GM12878 (cell line): ENCODE measurements at regions not wholly inside any gene's neighbourhood (a gene's known extent, or its start where the extent isn't known, plus 50 kb on each side); places are given as distances from the start of the nearest gene placed in this dataset.

Source experiments
- ATAC-seq: fragments of 200-7000 bp; cut with Tn5 transposase; 3 replicates; pipeline ENCODE4 v1.9.1; 2020; ENCODE audit warnings: mild to moderate bottlenecking, moderate library complexity
- BruUV-seq: library from RNA; stranded (reverse); fragments of 400-500 nt; replicated peaks from 2 replicates; lab custom pipeline; 2021; lab: Mats Ljungman, UMichigan
- CTCF ChIA-PET: fragments of 300-600 bp; sonication (Branson Sonifier 250); formaldehyde crosslinking; extraction: SDS; loops from one replicate; lab custom pipeline; 2021; ENCODE audit warnings: inconsistent platforms; lab: Yijun Ruan, JAX
- POLR2A ChIA-PET: fragments of 350-600 bp; formaldehyde crosslinking; extraction: SDS; loops from one replicate; lab custom pipeline; 2021; ENCODE audit warnings: inconsistent platforms; lab: Charles Lee
- RAD21 ChIA-PET: fragments of 300-600 bp; sonication (Branson Sonifier 250); formaldehyde crosslinking; loops from one replicate; lab custom pipeline; 2023; ENCODE audit warnings: antibody characterized with exemption; ENCODE audit not compliant: unreplicated experiment; lab: Charles Lee
- SMC1A ChIA-PET: fragments of 300-600 bp; sonication (Branson Sonifier 250); formaldehyde crosslinking; loops from one replicate; lab custom pipeline; 2023; ENCODE audit not compliant: unreplicated experiment, uncharacterized antibody; lab: Charles Lee
- DNase-seq: peaks from one replicate; pipeline ENCODE4 v3.0.0-alpha.2; 2011; ENCODE audit warnings: low read depth, low spot score
- FAIRE-seq: peaks from 3 replicates; lab custom pipeline; 2011; peaks lifted over from hg19 to GRCh38; lab: Jason Lieb, UNC
- H2AFZ ChIP-seq: 2 replicates; pipeline ENCODE4 v1.6.0; 2011; ENCODE audit warnings: low read depth, low read length, control low read depth; ENCODE audit not compliant: control insufficient read depth
- H3K27ac ChIP-seq: 2 replicates; pipeline ENCODE4 v1.5.1; 2011; ENCODE audit warnings: control low read depth; ENCODE audit not compliant: control insufficient read depth, insufficient read depth
- H3K27me3 ChIP-seq, 2 experiments: replicated peaks in 1 of 2; 2 replicates each; pipeline versions ENCODE4 v1.6.0 to v1.6.1; 2011; ENCODE audit warnings: low read length in 1 of 2; ENCODE audit not compliant: control insufficient read depth in 2 of 2, insufficient read depth in 2 of 2
- H3K36me3 ChIP-seq, 2 experiments: 2 replicates each; pipeline ENCODE4 v1.5.1; 2011; ENCODE audit warnings: low read length in 1 of 2; ENCODE audit not compliant: control insufficient read depth in 2 of 2, insufficient read depth in 2 of 2
- H3K4me1 ChIP-seq: 2 replicates; pipeline ENCODE4 v1.6.1; 2011; ENCODE audit warnings: mild to moderate bottlenecking, low read length, moderate library complexity, mixed read lengths; ENCODE audit not compliant: control insufficient read depth, insufficient read depth
- H3K4me2 ChIP-seq: 2 replicates; pipeline ENCODE4 v1.6.0; 2011; ENCODE audit warnings: control low read depth; ENCODE audit not compliant: control insufficient read depth, insufficient read depth
- H3K4me3 ChIP-seq: fragments of 200-600 bp; sonication (generic); 2 replicates; pipeline ENCODE4 v1.5.1; 2016
- H3K79me2 ChIP-seq: 2 replicates; pipeline ENCODE4 v1.6.0; 2011; ENCODE audit warnings: low read length; ENCODE audit not compliant: control insufficient read depth, insufficient read depth
- H3K9ac ChIP-seq: 2 replicates; pipeline ENCODE4 v1.8.0; 2011; ENCODE audit warnings: low read length, control low read depth, mixed read lengths; ENCODE audit not compliant: control insufficient read depth, insufficient read depth
- H3K9me3 ChIP-seq: replicated peaks from 3 replicates; pipeline ENCODE4 v1.5.1; 2011; ENCODE audit warnings: mild to moderate bottlenecking, low read length; ENCODE audit not compliant: control insufficient read depth, insufficient read depth
- H4K20me1 ChIP-seq: 2 replicates; pipeline ENCODE4 v1.6.0; 2011; ENCODE audit not compliant: control insufficient read depth, insufficient read depth
- WGBS: methylation state at CpG from one replicate; pipeline ENCODE4 v1.1.6; 2016; ENCODE audit warnings: low lambda C conversion rate; ENCODE audit not compliant: insufficient replicate concordance, insufficient coverage; ENCODE audit errors: missing lambda C conversion rate; 5-methylcytosine and 5-hydroxymethylcytosine counted together
- in situ Hi-C: fragments of 300-500 bp; cut with MboI; formaldehyde crosslinking; loops from 9 replicates; pipeline ENCODE4 v1.14.3; 2018; ENCODE audit warnings: mixed read lengths
- intact Hi-C: fragments of 100-400 bp; cut with micrococcal nuclease; formaldehyde crosslinking; loops from one replicate; pipeline ENCODE4 v1.14.2; 2022; ENCODE audit not compliant: unreplicated experiment
- TF ChIP-seq, protein P1 (sequence below): IDR thresholded peaks from 2 replicates; pipeline ENCODE4 v1.6.1; 2012; ENCODE audit warnings: low read depth, low read length, improper control_type of control experiment
- TF ChIP-seq, protein P2 (sequence below): fragments of 450-650 bp; IDR thresholded peaks from 2 replicates; pipeline ENCODE4 v1.6.1; 2017; ENCODE audit warnings: mild to moderate bottlenecking, moderate library complexity
- TF ChIP-seq, protein P3 (sequence below): IDR thresholded peaks from 2 replicates; pipeline ENCODE4 v1.6.1; 2012; ENCODE audit warnings: low read depth, low read length, improper control_type of control experiment

DNA sequence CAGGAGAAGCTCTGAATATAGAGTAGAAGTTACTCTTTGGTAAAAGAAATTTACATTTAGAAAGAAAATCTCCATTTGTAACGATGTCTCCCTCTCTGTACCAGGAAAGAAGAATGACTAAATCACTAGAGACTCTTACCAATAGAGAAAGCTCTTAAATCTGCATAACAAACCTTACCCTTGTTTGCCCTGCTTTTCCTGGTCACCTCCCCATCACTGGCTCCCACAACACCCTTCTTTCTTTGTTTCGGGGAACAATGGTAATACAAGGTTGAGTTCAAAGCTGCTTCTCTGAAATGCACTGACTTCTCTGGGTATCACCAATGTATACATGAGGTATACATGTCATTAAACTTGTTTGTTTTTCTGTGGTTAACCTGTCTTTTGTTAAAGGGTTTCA lies 351.1 kb upstream of the FLRT2 start (continued):
- TF ChIP-seq, protein P1, sequence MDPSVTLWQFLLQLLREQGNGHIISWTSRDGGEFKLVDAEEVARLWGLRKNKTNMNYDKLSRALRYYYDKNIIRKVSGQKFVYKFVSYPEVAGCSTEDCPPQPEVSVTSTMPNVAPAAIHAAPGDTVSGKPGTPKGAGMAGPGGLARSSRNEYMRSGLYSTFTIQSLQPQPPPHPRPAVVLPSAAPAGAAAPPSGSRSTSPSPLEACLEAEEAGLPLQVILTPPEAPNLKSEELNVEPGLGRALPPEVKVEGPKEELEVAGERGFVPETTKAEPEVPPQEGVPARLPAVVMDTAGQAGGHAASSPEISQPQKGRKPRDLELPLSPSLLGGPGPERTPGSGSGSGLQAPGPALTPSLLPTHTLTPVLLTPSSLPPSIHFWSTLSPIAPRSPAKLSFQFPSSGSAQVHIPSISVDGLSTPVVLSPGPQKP, result no peak

DNA sequence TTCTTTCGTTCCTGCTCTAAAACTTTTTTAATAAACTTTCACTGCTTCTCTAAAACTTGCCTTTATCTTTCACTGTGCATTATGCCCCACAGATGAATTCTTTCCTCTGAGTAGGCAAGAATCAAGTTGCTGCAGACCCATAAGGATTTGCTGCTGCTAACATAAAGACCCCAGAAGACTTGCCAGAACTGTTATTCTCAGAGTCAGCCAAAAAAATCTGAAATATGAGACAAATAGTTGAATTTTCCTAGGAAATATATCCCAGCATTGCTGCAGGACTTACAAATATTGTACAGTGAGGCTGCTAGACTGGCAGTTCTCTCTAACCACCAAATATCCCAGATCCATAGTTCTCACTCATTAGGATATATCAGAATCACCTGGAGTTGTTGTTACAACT lies 349.1 kb upstream of the FLRT2 start:
- no peaks in the 10 kb centered on the region for H3K4me1 ChIP-seq
- H3K4me3 ChIP-seq, result no peak overlapping the region
- H3K36me3 ChIP-seq, result no peaks in the 10 kb centered on the region
- DNase-seq (no peak), ATAC-seq (no peak), FAIRE-seq (no peak)
- TF ChIP-seq, protein P2, sequence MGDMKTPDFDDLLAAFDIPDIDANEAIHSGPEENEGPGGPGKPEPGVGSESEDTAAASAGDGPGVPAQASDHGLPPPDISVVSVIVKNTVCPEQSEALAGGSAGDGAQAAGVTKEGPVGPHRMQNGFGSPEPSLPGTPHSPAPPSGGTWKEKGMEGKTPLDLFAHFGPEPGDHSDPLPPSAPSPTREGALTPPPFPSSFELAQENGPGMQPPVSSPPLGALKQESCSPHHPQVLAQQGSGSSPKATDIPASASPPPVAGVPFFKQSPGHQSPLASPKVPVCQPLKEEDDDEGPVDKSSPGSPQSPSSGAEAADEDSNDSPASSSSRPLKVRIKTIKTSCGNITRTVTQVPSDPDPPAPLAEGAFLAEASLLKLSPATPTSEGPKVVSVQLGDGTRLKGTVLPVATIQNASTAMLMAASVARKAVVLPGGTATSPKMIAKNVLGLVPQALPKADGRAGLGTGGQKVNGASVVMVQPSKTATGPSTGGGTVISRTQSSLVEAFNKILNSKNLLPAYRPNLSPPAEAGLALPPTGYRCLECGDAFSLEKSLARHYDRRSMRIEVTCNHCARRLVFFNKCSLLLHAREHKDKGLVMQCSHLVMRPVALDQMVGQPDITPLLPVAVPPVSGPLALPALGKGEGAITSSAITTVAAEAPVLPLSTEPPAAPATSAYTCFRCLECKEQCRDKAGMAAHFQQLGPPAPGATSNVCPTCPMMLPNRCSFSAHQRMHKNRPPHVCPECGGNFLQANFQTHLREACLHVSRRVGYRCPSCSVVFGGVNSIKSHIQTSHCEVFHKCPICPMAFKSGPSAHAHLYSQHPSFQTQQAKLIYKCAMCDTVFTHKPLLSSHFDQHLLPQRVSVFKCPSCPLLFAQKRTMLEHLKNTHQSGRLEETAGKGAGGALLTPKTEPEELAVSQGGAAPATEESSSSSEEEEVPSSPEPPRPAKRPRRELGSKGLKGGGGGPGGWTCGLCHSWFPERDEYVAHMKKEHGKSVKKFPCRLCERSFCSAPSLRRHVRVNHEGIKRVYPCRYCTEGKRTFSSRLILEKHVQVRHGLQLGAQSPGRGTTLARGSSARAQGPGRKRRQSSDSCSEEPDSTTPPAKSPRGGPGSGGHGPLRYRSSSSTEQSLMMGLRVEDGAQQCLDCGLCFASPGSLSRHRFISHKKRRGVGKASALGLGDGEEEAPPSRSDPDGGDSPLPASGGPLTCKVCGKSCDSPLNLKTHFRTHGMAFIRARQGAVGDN, result no peak
- TF ChIP-seq, protein P3, sequence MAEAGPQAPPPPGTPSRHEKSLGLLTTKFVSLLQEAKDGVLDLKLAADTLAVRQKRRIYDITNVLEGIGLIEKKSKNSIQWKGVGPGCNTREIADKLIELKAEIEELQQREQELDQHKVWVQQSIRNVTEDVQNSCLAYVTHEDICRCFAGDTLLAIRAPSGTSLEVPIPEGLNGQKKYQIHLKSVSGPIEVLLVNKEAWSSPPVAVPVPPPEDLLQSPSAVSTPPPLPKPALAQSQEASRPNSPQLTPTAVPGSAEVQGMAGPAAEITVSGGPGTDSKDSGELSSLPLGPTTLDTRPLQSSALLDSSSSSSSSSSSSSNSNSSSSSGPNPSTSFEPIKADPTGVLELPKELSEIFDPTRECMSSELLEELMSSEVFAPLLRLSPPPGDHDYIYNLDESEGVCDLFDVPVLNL, result no peak
- no peaks in the 10 kb centered on the region for H3K9me3 ChIP-seq
- no TSS peak for BruUV-seq
- 0% methylated on average over 1 of the region's 1 CpG for WGBS
- no peaks in the 10 kb centered on the region for H3K27me3 ChIP-seq
- H3K79me2 ChIP-seq, result no peaks in the 10 kb centered on the region
- ChIA-PET SMC1A (no interaction called here), CTCF (interaction anchor here (1.0 kb wide), 1 partner anchor 10 kb away, joined by 3 read pairs; no protein-coding TSS in a partner anchor), RAD21 (no interaction called here), POLR2A (no interaction called here)
- H3K9ac ChIP-seq, result no peak overlapping the region
- no peak overlapping the region for H2AFZ ChIP-seq
- intact Hi-C loops (no loop called here), in situ Hi-C loops (no loop called here)
- no peak overlapping the region for H3K4me2 ChIP-seq
- no peak overlapping the region for H3K27ac ChIP-seq
- no peaks in the 10 kb centered on the region for H4K20me1 ChIP-seq
